Tibial nerve (tissue), 4 donors: ENCODE measurements at regions not wholly inside any gene's neighbourhood (a gene's known extent, or its start where the extent isn't known, plus 50 kb on each side); places are given as distances from the start of the nearest gene placed in this dataset.

ENCODE experiments used
- DNase-seq, 2 donors: peaks; one replicate each; pipeline ENCODE4 v3.0.0-alpha.2; 2019; ENCODE audit warnings: low spot score in 2 of 2
- H3K27ac ChIP-seq, 4 donors: fragments of 200-600 bp; sonication (generic) in 3 of 4; one replicate each; pipeline ENCODE4 v1.5.1; 2017 to 2019; ENCODE audit warnings: mild to moderate bottlenecking in 1 of 4
- H3K27me3 ChIP-seq, 2 donors: fragments of 200-600 bp; sonication (generic) in 1 of 2; one replicate each; pipeline versions ENCODE4 v1.5.1 to v1.6.0; 2017 to 2019
- H3K36me3 ChIP-seq, 3 donors: fragments of 200-600 bp; sonication (generic); one replicate each; pipeline ENCODE4 v1.5.1; 2018 to 2019
- H3K4me1 ChIP-seq, 4 donors: fragments of 200-600 bp; sonication (generic) in 3 of 4; one replicate each; pipeline ENCODE4 v1.5.1; 2017 to 2019
- H3K4me3 ChIP-seq, 4 donors: fragments of 200-600 bp; sonication (generic) in 3 of 4; one replicate each; pipeline ENCODE4 v1.5.1; 2017 to 2019; ENCODE audit warnings: mild to moderate bottlenecking in 1 of 4, moderate library complexity in 1 of 4
- H3K9me3 ChIP-seq, 4 donors: fragments of 200-600 bp; sonication (generic) in 3 of 4; one replicate each; pipeline ENCODE4 v1.5.1; 2017 to 2019
- EP300 ChIP-seq, 2 donors: sonication (generic); formaldehyde crosslinking; IDR thresholded peaks; one replicate each; pipeline ENCODE4 v1.6.1; 2017; ENCODE audit warnings: antibody characterized with exemption in 2 of 2, mild to moderate bottlenecking in 1 of 2
- POLR2A ChIP-seq, 2 donors: fragments of 450-650 bp; IDR thresholded peaks; one replicate each; pipeline ENCODE4 v1.6.1; 2017; ENCODE audit warnings: antibody characterized with exemption in 2 of 2, mild to moderate bottlenecking in 2 of 2, moderate library complexity in 2 of 2
- WGBS, 2 donors: methylation state at CpG; one replicate each; pipeline ENCODE4 v1.1.5; 2018; 5-methylcytosine and 5-hydroxymethylcytosine counted together
- TF ChIP-seq, protein P1 (sequence below), 5 experiments: fragments of 200-600 bp in 3 of 5; fragments of 450-650 bp in 2 of 5; sonication (generic) in 3 of 5; IDR thresholded peaks; one replicate each; pipeline ENCODE4 v1.5.1; 2016 to 2019; ENCODE audit warnings: antibody characterized with exemption in 5 of 5, mild to moderate bottlenecking in 3 of 5, moderate library complexity in 2 of 5

DNA sequence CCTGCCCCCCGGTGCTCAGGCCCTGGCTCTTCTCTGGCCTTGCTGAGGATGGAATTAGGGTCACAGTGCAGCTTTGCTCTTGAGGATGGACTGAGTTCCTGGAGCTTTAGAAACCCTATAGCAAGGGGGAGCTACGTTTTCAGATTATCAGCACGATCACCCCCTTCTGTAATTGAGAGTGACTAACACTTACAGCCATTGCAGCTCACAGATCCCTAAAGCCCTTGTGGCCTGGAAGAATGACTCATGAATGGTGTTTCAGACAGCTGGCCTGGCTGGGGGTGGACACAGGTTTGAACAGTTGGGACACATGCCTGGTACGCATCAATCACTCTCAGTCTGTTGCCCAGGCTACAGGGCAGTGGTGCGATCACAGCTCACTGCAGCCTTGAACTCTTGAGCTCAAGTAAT lies 79.7 kb upstream of the IGFBP5 start:
- Histone ChIP-seq H3K4me3 (no peak overlapping the region), H3K4me1 (peaks cover 0 to 5% (median 2%) of the 10 kb centered on the region in 4 donors), H3K36me3 (no peaks in the 10 kb centered on the region), H3K27ac (peak overlapping the region in 2 of 4 donors; percentile 29 to 39), H3K27me3 (no peaks in the 10 kb centered on the region), H3K9me3 (peaks cover 0 to 10% (median 0%) of the 10 kb centered on the region in 4 donors)
- TF ChIP-seq EP300 (IDR thresholded peaks at IDR 0.05): peak in 1 of 2 donors; percentile 29
- TF ChIP-seq, protein P1, sequence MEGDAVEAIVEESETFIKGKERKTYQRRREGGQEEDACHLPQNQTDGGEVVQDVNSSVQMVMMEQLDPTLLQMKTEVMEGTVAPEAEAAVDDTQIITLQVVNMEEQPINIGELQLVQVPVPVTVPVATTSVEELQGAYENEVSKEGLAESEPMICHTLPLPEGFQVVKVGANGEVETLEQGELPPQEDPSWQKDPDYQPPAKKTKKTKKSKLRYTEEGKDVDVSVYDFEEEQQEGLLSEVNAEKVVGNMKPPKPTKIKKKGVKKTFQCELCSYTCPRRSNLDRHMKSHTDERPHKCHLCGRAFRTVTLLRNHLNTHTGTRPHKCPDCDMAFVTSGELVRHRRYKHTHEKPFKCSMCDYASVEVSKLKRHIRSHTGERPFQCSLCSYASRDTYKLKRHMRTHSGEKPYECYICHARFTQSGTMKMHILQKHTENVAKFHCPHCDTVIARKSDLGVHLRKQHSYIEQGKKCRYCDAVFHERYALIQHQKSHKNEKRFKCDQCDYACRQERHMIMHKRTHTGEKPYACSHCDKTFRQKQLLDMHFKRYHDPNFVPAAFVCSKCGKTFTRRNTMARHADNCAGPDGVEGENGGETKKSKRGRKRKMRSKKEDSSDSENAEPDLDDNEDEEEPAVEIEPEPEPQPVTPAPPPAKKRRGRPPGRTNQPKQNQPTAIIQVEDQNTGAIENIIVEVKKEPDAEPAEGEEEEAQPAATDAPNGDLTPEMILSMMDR (IDR thresholded peaks at IDR 0.05): no peak
- 65 to 74% methylated on average over 3 to 5 of the region's 5 CpGs for WGBS, 2 donors
- peak in 1 of 2 donors; percentile 45 for DNase-seq

DNA sequence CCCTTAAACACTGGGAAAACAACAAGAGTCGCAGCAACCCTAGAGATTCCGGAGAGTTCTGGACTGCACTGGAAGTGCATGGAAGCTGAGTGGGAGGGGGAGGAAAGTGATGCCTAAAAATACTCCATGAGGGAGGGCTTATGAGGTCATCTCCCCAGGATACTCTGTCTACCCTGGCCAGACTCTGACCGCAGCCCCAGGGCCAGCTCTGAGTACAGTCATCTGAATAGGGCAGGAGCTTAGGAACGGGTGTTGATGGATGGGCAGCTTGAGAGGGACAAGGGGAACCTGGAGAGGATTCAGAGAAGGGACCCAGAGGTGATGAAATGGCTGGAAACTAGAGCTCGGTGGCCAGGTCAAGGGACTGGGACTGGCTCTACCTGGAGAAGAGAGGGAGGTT lies 79.3 kb upstream of the IGFBP5 start:
- TF ChIP-seq, protein P1 (IDR thresholded peaks at IDR 0.05): no peak
- TF ChIP-seq POLR2A (IDR thresholded peaks at IDR 0.05) (no peak), EP300 (IDR thresholded peaks at IDR 0.05) (no peak)
- no peak overlapping the region for H3K4me3 ChIP-seq
- H3K36me3 ChIP-seq: no peaks in the 10 kb centered on the region
- DNase-seq: peak in 1 of 2 donors; percentile 29
- H3K27ac ChIP-seq: peak overlapping the region in 2 of 4 donors; percentile 29 to 52
- 55 to 67% methylated on average over 5 of the region's 5 CpGs for WGBS, 2 donors
- peaks cover 0 to 10% (median 0%) of the 10 kb centered on the region in 4 donors for H3K9me3 ChIP-seq
- H3K27me3 ChIP-seq: no peaks in the 10 kb centered on the region
- H3K4me1 ChIP-seq: peaks cover 0 to 5% (median 2%) of the 10 kb centered on the region in 4 donors

DNA sequence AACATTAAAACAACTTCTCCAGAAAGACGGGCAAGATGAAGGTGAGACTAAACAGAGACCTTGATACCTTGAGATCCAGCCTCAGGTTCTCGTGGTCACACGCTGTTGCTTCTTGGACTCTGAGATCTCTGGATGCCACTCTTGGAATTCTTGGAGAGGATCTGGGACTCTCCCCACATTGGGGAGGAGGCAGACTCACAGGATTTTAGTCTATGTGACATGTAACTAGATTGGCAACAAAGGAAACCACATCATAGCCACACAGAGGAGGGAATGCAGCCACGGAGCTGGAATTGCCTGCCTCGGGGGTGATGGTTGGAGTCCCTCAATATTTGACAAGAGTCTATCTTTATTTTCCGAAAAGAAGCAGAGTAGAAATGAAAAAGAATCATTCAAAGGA lies 78.8 kb upstream of the IGFBP5 start:
- 76 to 77% methylated on average over 6 of the region's 6 CpGs for WGBS, 2 donors
- DNase-seq: no peak
- Histone ChIP-seq H3K27ac (peak overlapping the region in 2 of 4 donors; percentile 11 to 52), H3K27me3 (no peaks in the 10 kb centered on the region), H3K36me3 (no peaks in the 10 kb centered on the region), H3K4me3 (no peak overlapping the region), H3K4me1 (peaks cover 0 to 5% (median 2%) of the 10 kb centered on the region in 4 donors), H3K9me3 (peaks cover 0 to 10% (median 0%) of the 10 kb centered on the region in 4 donors)
- TF ChIP-seq, protein P1 (IDR thresholded peaks at IDR 0.05): no peak
- TF ChIP-seq POLR2A (IDR thresholded peaks at IDR 0.05): no peak
- no peak for TF ChIP-seq EP300 (IDR thresholded peaks at IDR 0.05)

DNA sequence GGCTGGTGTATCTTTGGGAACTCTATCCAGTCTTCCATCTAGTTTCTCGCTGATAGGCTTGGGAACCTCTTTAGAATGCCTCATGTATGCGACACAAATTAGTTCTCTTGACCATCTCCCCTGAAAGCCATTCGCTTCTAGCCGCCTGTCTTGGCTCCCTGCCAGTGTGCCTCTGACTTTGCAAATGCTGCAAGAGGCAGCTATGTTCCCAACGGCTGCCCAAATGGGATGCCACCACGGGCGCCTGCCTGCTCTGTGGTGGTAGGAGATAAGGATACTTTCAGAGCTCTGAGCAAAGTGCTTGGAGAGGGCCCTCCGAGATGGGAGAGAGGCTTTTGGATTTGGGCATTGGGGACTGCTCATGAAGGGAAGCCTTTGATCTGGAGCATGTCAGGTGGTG lies 77.7 kb upstream of the IGFBP5 start:
- 46 to 62% methylated on average over 8 of the region's 8 CpGs for WGBS, 2 donors
- TF ChIP-seq EP300 (IDR thresholded peaks at IDR 0.05): no peak
- TF ChIP-seq POLR2A (IDR thresholded peaks at IDR 0.05): no peak
- TF ChIP-seq, protein P1 (IDR thresholded peaks at IDR 0.05): no peak
- DNase-seq: no peak

GRCh38 chr2:216770717-216771116 lies 75.4 kb upstream of the IGFBP5 start:
- peaks cover 0 to 14% (median 2%) of the 10 kb centered on the region in 4 donors for H3K4me1 ChIP-seq
- H3K36me3 ChIP-seq: no peaks in the 10 kb centered on the region
- no peak overlapping the region for H3K27ac ChIP-seq
- WGBS, 2 donors: 91% methylated on average over 2 of the region's 2 CpGs
- no peak for DNase-seq
- TF ChIP-seq EP300 (IDR thresholded peaks at IDR 0.05) (no peak), POLR2A (IDR thresholded peaks at IDR 0.05) (no peak)
- TF ChIP-seq, protein P1 (IDR thresholded peaks at IDR 0.05): no peak
- H3K4me3 ChIP-seq: no peak overlapping the region
- no peaks in the 10 kb centered on the region for H3K27me3 ChIP-seq
- peaks cover 0 to 10% (median 0%) of the 10 kb centered on the region in 4 donors for H3K9me3 ChIP-seq

More for the DNA sequence above, 77.7 kb upstream of the IGFBP5 start:
- peaks cover 0 to 5% (median 2%) of the 10 kb centered on the region in 4 donors for H3K4me1 ChIP-seq
- H3K27ac ChIP-seq: no peak overlapping the region
- no peak overlapping the region for H3K4me3 ChIP-seq
- H3K36me3 ChIP-seq: no peaks in the 10 kb centered on the region
- peaks cover 0 to 10% (median 0%) of the 10 kb centered on the region in 4 donors for H3K9me3 ChIP-seq
- H3K27me3 ChIP-seq: no peaks in the 10 kb centered on the region
